ENCODE measurements at regions not wholly inside any gene's neighbourhood (a gene's known extent, or its start where the extent isn't known, plus 50 kb on each side); places are given as distances from the start of the nearest gene placed in this dataset.

GRCh38 chr22:27575348-27575747 lies 226.2 kb downstream of the MN1 start:
- TF ChIP-seq CTCF (IDR thresholded peaks at IDR 0.05) (no peak), POLR2A (IDR thresholded peaks at IDR 0.05) (no peak)

Measured in Peyer's patch (tissue), 4 donors.